NCI-H1694 treated with DMSO at 0.1 percent for 48 hours (cell line): ENCODE measurements at regions not wholly inside any gene's neighbourhood (a gene's known extent, or its start where the extent isn't known, plus 50 kb on each side); places are given as distances from the start of the nearest gene placed in this dataset.

ENCODE experiments used
- DNase-seq: peaks from one replicate; lab custom pipeline; 2025; lab: John Stamatoyannopoulos, UW

GRCh38 chr4:26020083-26020668 is 106.2 kb downstream of the SMIM20 start:
- no peak for DNase-seq

- DNase-seq: no peak
Observed at GRCh38 chr4:26020881-26021280, 106.9 kb downstream of the SMIM20 start.

GRCh38 chr4:26021417-26022345 is 107.7 kb downstream of the SMIM20 start:
- no peak for DNase-seq

GRCh38 chr4:26022346-26023202 is 108.6 kb downstream of the SMIM20 start:
- DNase-seq: no peak

- DNase-seq: no peak
Observed at GRCh38 chr4:26023203-26023972, 109.4 kb downstream of the SMIM20 start.

GRCh38 chr4:26024079-26024478 is 110.1 kb downstream of the SMIM20 start:
- DNase-seq: no peak

GRCh38 chr4:26028133-26028792 is 114.2 kb downstream of the SMIM20 start:
- DNase-seq: no peak

GRCh38 chr4:26028793-26029567 is 115.0 kb downstream of the SMIM20 start:
- DNase-seq: no peak

GRCh38 chr4:26029568-26030131 is 115.6 kb downstream of the SMIM20 start:
- DNase-seq: no peak

GRCh38 chr4:26030260-26030667 is 116.2 kb downstream of the SMIM20 start:
- DNase-seq: no peak

- DNase-seq: no peak
Observed at GRCh38 chr4:26030780-26031179, 116.8 kb downstream of the SMIM20 start.

- no peak for DNase-seq
Observed at GRCh38 chr4:26031704-26032103, 117.7 kb downstream of the SMIM20 start.

GRCh38 chr4:26032142-26032541 is 118.1 kb downstream of the SMIM20 start:
- no peak for DNase-seq

- no peak for DNase-seq
Observed at GRCh38 chr4:26032630-26033317, 118.8 kb downstream of the SMIM20 start.

- no peak for DNase-seq
Observed at GRCh38 chr4:26033389-26033788, 119.4 kb downstream of the SMIM20 start.

GRCh38 chr4:26034849-26035248 is 120.8 kb downstream of the SMIM20 start:
- DNase-seq: no peak

- DNase-seq: no peak
Observed at GRCh38 chr4:26035921-26036320, 121.9 kb downstream of the SMIM20 start.

GRCh38 chr4:26039639-26040359 is 125.8 kb downstream of the SMIM20 start:
- no peak for DNase-seq

- DNase-seq: no peak
Observed at GRCh38 chr4:26044524-26044923, 130.5 kb downstream of the SMIM20 start.
